GM18868 (cell line): ENCODE measurements at regions not wholly inside any gene's neighbourhood (a gene's known extent, or its start where the extent isn't known, plus 50 kb on each side); places are given as distances from the start of the nearest gene placed in this dataset.

Source experiments
- ATAC-seq: cut with Tn5 transposase; IDR thresholded peaks from one replicate; pipeline ENCODE4 v1.9.1; 2021; ENCODE audit warnings: mild to moderate bottlenecking, moderate library complexity; ENCODE audit not compliant: unreplicated experiment

- ATAC-seq = no peak
Measured at GRCh38 chr6:167643223-167643622, 183.5 kb upstream of the AFDN start.

- ATAC-seq = no peak
Measured at GRCh38 chr6:167643716-167644115, 183.0 kb upstream of the AFDN start.

- ATAC-seq = no peak
Measured at GRCh38 chr6:167644412-167645132, 182.1 kb upstream of the AFDN start.

GRCh38 chr6:167645368-167645767 is 181.3 kb upstream of the AFDN start:
- ATAC-seq = no peak

- ATAC-seq = no peak
Measured at GRCh38 chr6:167647306-167647705, 179.4 kb upstream of the AFDN start.

- no peak for ATAC-seq
Measured at GRCh38 chr6:167647737-167648470, 178.8 kb upstream of the AFDN start.

- ATAC-seq = no peak
Measured at GRCh38 chr6:167648501-167649278, 178.0 kb upstream of the AFDN start.

GRCh38 chr6:167649476-167649875 is 177.2 kb upstream of the AFDN start:
- no peak for ATAC-seq

- no peak for ATAC-seq
Measured at GRCh38 chr6:167650730-167651317, 175.9 kb upstream of the AFDN start.

GRCh38 chr6:167651318-167652041 is 175.2 kb upstream of the AFDN start:
- no peak for ATAC-seq

GRCh38 chr6:167652042-167652700 is 174.5 kb upstream of the AFDN start:
- ATAC-seq = no peak

- peak; percentile 68 for ATAC-seq
Measured at GRCh38 chr6:167652701-167653095, 174.0 kb upstream of the AFDN start.

GRCh38 chr6:167653561-167653960 is 173.2 kb upstream of the AFDN start:
- ATAC-seq = no peak

GRCh38 chr6:167654389-167654788 is 172.3 kb upstream of the AFDN start:
- ATAC-seq = no peak

- no peak for ATAC-seq
Measured at GRCh38 chr6:167655174-167655821, 171.4 kb upstream of the AFDN start.

- ATAC-seq = no peak
Measured at GRCh38 chr6:167658106-167658505, 168.6 kb upstream of the AFDN start.

GRCh38 chr6:167659046-167659445 is 167.7 kb upstream of the AFDN start:
- ATAC-seq = no peak

GRCh38 chr6:167660424-167660823 is 166.3 kb upstream of the AFDN start:
- no peak for ATAC-seq

GRCh38 chr6:167660944-167661551 is 165.7 kb upstream of the AFDN start:
- no peak for ATAC-seq
